Glutamatergic neuron (in vitro differentiated cells): ENCODE measurements at regions not wholly inside any gene's neighbourhood (a gene's known extent, or its start where the extent isn't known, plus 50 kb on each side); places are given as distances from the start of the nearest gene placed in this dataset.
"Not testable (repeated sequence)": the region's sequence is repeated elsewhere in the genome, so short reads cannot be mapped to it uniquely, and the experiment has no call there.

Experiments used
- DNase-seq: peaks from one replicate; pipeline ENCODE4 v3.0.0; 2022
- H3K27ac Mint-ChIP-seq: one replicate; pipeline ENCODE4 v1.8.0; 2020; ENCODE audit warnings: mild to moderate bottlenecking, mixed read lengths, inconsistent platforms; ENCODE audit not compliant: unreplicated experiment
- H3K27me3 Mint-ChIP-seq: one replicate; pipeline ENCODE4 v1.8.0; 2020; ENCODE audit warnings: mild to moderate bottlenecking, moderate library complexity, mixed read lengths, inconsistent platforms; ENCODE audit not compliant: unreplicated experiment
- H3K36me3 Mint-ChIP-seq: one replicate; pipeline ENCODE4 v1.8.0; 2020; ENCODE audit warnings: mild to moderate bottlenecking, mixed read lengths, inconsistent platforms; ENCODE audit not compliant: unreplicated experiment
- H3K4me1 Mint-ChIP-seq: one replicate; pipeline ENCODE4 v1.8.0; 2020; ENCODE audit warnings: mild to moderate bottlenecking, low read depth, mixed read lengths, inconsistent platforms; ENCODE audit not compliant: unreplicated experiment
- H3K4me3 Mint-ChIP-seq: one replicate; pipeline ENCODE4 v1.8.0; 2020; ENCODE audit warnings: mild to moderate bottlenecking, mixed read lengths, inconsistent platforms; ENCODE audit not compliant: unreplicated experiment
- H3K9me3 Mint-ChIP-seq: one replicate; pipeline ENCODE4 v1.8.0; 2020; ENCODE audit warnings: mild to moderate bottlenecking, moderate library complexity, mixed read lengths, inconsistent platforms; ENCODE audit not compliant: unreplicated experiment
- CTCF ChIP-seq: fragments of 200-600 bp; sonication (generic); IDR thresholded peaks from one replicate; pipeline ENCODE4 v1.5.0; 2021; ENCODE audit not compliant: partially characterized antibody, unreplicated experiment

- DNase-seq, result no peak
- Mint-ChIP-seq H3K4me3 (no peak overlapping the region), H3K36me3 (no peaks in the 10 kb centered on the region), H3K27me3 (no peaks in the 10 kb centered on the region), H3K4me1 (no peaks in the 10 kb centered on the region), H3K9me3 (peaks cover 5% of the 10 kb centered on the region), H3K27ac (no peak overlapping the region)
- TF ChIP-seq CTCF, result no peak
Measured at GRCh38 chrX:106484233-106484632, 127.5 kb upstream of the RADX start.

GRCh38 chrX:106493210-106493816 is 118.5 kb upstream of the RADX start:
- not testable (repeated sequence) for H3K36me3 Mint-ChIP-seq, H3K4me1 Mint-ChIP-seq, H3K27ac Mint-ChIP-seq, H3K9me3 Mint-ChIP-seq, H3K27me3 Mint-ChIP-seq, H3K4me3 Mint-ChIP-seq
- DNase-seq, result peak; percentile 28

GRCh38 chrX:106499473-106499872 is 112.3 kb upstream of the RADX start:
- Mint-ChIP-seq H3K27ac (no peak overlapping the region), H3K9me3 (no peaks in the 10 kb centered on the region), H3K27me3 (peaks cover 2% of the 10 kb centered on the region), H3K4me1 (no peaks in the 10 kb centered on the region), H3K36me3 (no peaks in the 10 kb centered on the region), H3K4me3 (no peak overlapping the region)
- DNase-seq, result no peak
- TF ChIP-seq CTCF, result no peak

- H3K27me3 Mint-ChIP-seq, result no peaks in the 10 kb centered on the region
- no peaks in the 10 kb centered on the region for H3K4me1 Mint-ChIP-seq
- no peak overlapping the region for H3K4me3 Mint-ChIP-seq
- no peaks in the 10 kb centered on the region for H3K36me3 Mint-ChIP-seq
- DNase-seq, result no peak
- no peak for TF ChIP-seq CTCF
- no peaks in the 10 kb centered on the region for H3K9me3 Mint-ChIP-seq
- no peak overlapping the region for H3K27ac Mint-ChIP-seq
Measured at GRCh38 chrX:106510713-106511403, 100.9 kb upstream of the RADX start.
